HepG2 (cell line): ENCODE measurements at regions not wholly inside any gene's neighbourhood (a gene's known extent, or its start where the extent isn't known, plus 50 kb on each side); places are given as distances from the start of the nearest gene placed in this dataset.

ENCODE experiments used
- ATAC-seq: fragments of 200-7000 bp; cut with Tn5 transposase; 3 replicates; pipeline ENCODE4 v1.9.1; 2020; ENCODE audit warnings: mild to moderate bottlenecking, moderate library complexity
- BruUV-seq: library from RNA; stranded (reverse); fragments of 400-500 nt; replicated peaks from 2 replicates; lab custom pipeline; 2021; lab: Mats Ljungman, UMichigan
- CTCF ChIA-PET: fragments of 300-600 bp; formaldehyde crosslinking; extraction: SDS; loops from one replicate; lab custom pipeline; 2021; ENCODE audit warnings: low total read pairs, inconsistent platforms, low intra/inter-chr PET ratio; lab: Yijun Ruan, JAX
- POLR2A ChIA-PET: fragments of 350-600 bp; sonication (Branson Sonifier 250); formaldehyde crosslinking; loops from one replicate; lab custom pipeline; 2020; ENCODE audit warnings: antibody characterized with exemption, inconsistent platforms; lab: Yijun Ruan, JAX
- DNase-seq: peaks from one replicate; pipeline ENCODE4 v3.0.0-alpha.2; 2015; ENCODE audit warnings: low spot score
- FAIRE-seq: peaks from 3 replicates; lab custom pipeline; 2011; peaks lifted over from hg19 to GRCh38; lab: Jason Lieb, UNC
- H2AFZ ChIP-seq: one replicate; pipeline ENCODE4 v1.6.1; 2011; ENCODE audit warnings: low read length, inconsistent platforms
- H3K27ac ChIP-seq: fragments of 300-600 bp; 3 replicates; pipeline ENCODE4 v1.8.0; 2011; ENCODE audit warnings: mixed run types, mild to moderate bottlenecking, mixed read lengths, low read length, inconsistent platforms; ENCODE audit not compliant: insufficient read depth; ENCODE audit errors: extremely low read length
- H3K27me3 ChIP-seq, 2 experiments: fragments of 200-600 bp in 1 of 2; 2 replicates in 1 of 2; 3 replicates in 1 of 2; pipeline versions ENCODE4 v1.6.0 to v1.8.0; 2011; ENCODE audit warnings: low read length in 2 of 2, mild to moderate bottlenecking in 2 of 2, moderate library complexity in 2 of 2, inconsistent platforms in 1 of 2; ENCODE audit not compliant: insufficient read depth in 2 of 2, control insufficient read depth in 1 of 2
- H3K36me3 ChIP-seq, 2 experiments: fragments of 200-600 bp in 1 of 2; replicated peaks in 1 of 2; 2 replicates in 1 of 2; 3 replicates in 1 of 2; pipeline versions ENCODE4 v1.5.1 to v1.8.0; 2011; ENCODE audit warnings: low read length in 2 of 2, inconsistent platforms in 1 of 2; ENCODE audit not compliant: insufficient read depth in 2 of 2, control insufficient read depth in 1 of 2
- H3K4me1 ChIP-seq: 2 replicates; pipeline ENCODE4 v1.5.1; 2012; ENCODE audit warnings: low read length, inconsistent platforms; ENCODE audit not compliant: insufficient read depth
- H3K4me2 ChIP-seq: 2 replicates; pipeline ENCODE4 v1.6.0; 2011; ENCODE audit warnings: low read depth, low read length, inconsistent platforms
- H3K4me3 ChIP-seq, 3 experiments: fragments of 200-600 bp in 1 of 3; sonication (generic), shearing (Covaris generic) in 1 of 3; replicated peaks in 1 of 3; 2 replicates each; pipeline ENCODE4 v1.5.1; 2011 to 2016; ENCODE audit warnings: low read length in 3 of 3, inconsistent platforms in 2 of 3, low read depth in 2 of 3, mild to moderate bottlenecking in 2 of 3, control low read depth in 1 of 3, mixed read lengths in 1 of 3; ENCODE audit not compliant: insufficient read depth in 1 of 3
- H3K79me2 ChIP-seq: one replicate; pipeline ENCODE4 v1.6.1; 2011; ENCODE audit warnings: low read length, inconsistent platforms; ENCODE audit not compliant: insufficient read depth
- H3K9ac ChIP-seq: 2 replicates; pipeline ENCODE4 v1.6.0; 2011; ENCODE audit warnings: mild to moderate bottlenecking, low read depth, low read length, inconsistent platforms; ENCODE audit not compliant: insufficient read depth
- H3K9me3 ChIP-seq: 2 replicates; pipeline ENCODE4 v1.5.1; 2012; ENCODE audit warnings: mild to moderate bottlenecking, low read length
- H4K20me1 ChIP-seq: 2 replicates; pipeline ENCODE4 v1.6.0; 2011; ENCODE audit warnings: inconsistent platforms, mild to moderate bottlenecking, low read length, moderate library complexity; ENCODE audit not compliant: insufficient read depth
- ARNTL ChIP-seq: sonication (generic); formaldehyde crosslinking; IDR thresholded peaks from 2 replicates; pipeline ENCODE4 v1.4.0; 2020; ENCODE audit warnings: mild to moderate bottlenecking, missing genetic modification reagents
- ETV6 ChIP-seq: sonication (generic); formaldehyde crosslinking; conservative IDR thresholded peaks from 2 replicates; pipeline ENCODE4 v1.4.0; 2020; ENCODE audit warnings: missing genetic modification reagents
- GATA4 ChIP-seq: sonication (generic); IDR thresholded peaks from 2 replicates; pipeline ENCODE4 v1.6.1; 2016; ENCODE audit warnings: antibody characterized with exemption, low read depth, borderline replicate concordance
- KAT7 ChIP-seq: IDR thresholded peaks from 2 replicates; pipeline ENCODE4 v1.6.1; 2018; ENCODE audit warnings: borderline replicate concordance, missing compliant biosample characterization
- MLLT10 ChIP-seq: sonication (generic); formaldehyde crosslinking; IDR thresholded peaks from 2 replicates; pipeline ENCODE4 v1.4.0; 2020; ENCODE audit warnings: missing genetic modification reagents
- NBN ChIP-seq: fragments of 450-650 bp; conservative IDR thresholded peaks from 2 replicates; pipeline ENCODE4 v1.6.1; 2017
- NR2C2 ChIP-seq: sonication (generic); formaldehyde crosslinking; IDR thresholded peaks from 2 replicates; pipeline ENCODE4 v1.4.0; 2020; ENCODE audit warnings: missing genetic modification reagents, mild to moderate bottlenecking, moderate library complexity, borderline replicate concordance
- PRMT3 ChIP-seq: sonication (generic); formaldehyde crosslinking; IDR thresholded peaks from 2 replicates; pipeline ENCODE4 v1.8.1; 2022; ENCODE audit warnings: low read depth, mild to moderate bottlenecking, moderate library complexity, missing genetic modification reagents, borderline replicate concordance
- REL ChIP-seq: sonication (generic); formaldehyde crosslinking; conservative IDR thresholded peaks from 2 replicates; pipeline ENCODE4 v1.8.0; 2022; ENCODE audit warnings: mild to moderate bottlenecking, missing genetic modification reagents, moderate library complexity
- TAF1 ChIP-seq: sonication (generic); formaldehyde crosslinking; IDR thresholded peaks from 2 replicates; pipeline ENCODE4 v1.4.0; 2020; ENCODE audit warnings: missing genetic modification reagents
- ZBTB38 ChIP-seq: sonication (generic); formaldehyde crosslinking; IDR thresholded peaks from 2 replicates; pipeline ENCODE4 v1.5.1; 2020; ENCODE audit warnings: mild to moderate bottlenecking, missing genetic modification reagents
- ZNF224 ChIP-seq: sonication (generic); formaldehyde crosslinking; IDR thresholded peaks from 2 replicates; pipeline ENCODE4 v1.5.0; 2020; ENCODE audit warnings: mild to moderate bottlenecking, missing genetic modification reagents
- WGBS: methylation state at CpG from one replicate; pipeline ENCODE4 v1.1.6; 2017; ENCODE audit warnings: low lambda C conversion rate; 5-methylcytosine and 5-hydroxymethylcytosine counted together
- in situ Hi-C: cut with HindIII; loops from 2 replicates; pipeline ENCODE4 v1.10.0; 2017; ENCODE audit warnings: low pct_unique_long_range_greater_than_20kb; ENCODE audit not compliant: extremely low pct_ligation_motif_present
- intact Hi-C: fragments of 100-400 bp; cut with micrococcal nuclease; formaldehyde crosslinking; loops from one replicate; pipeline ENCODE4 v1.10.0; 2022; ENCODE audit not compliant: unreplicated experiment
- TF ChIP-seq, protein P1 (sequence below): IDR thresholded peaks from 2 replicates; pipeline ENCODE4 v1.6.1; 2016; ENCODE audit warnings: mild to moderate bottlenecking
- TF ChIP-seq, protein P2 (sequence below): sonication (generic); formaldehyde crosslinking; IDR thresholded peaks from 2 replicates; pipeline ENCODE4 v1.9.0; 2021; ENCODE audit warnings: missing genetic modification reagents, mild to moderate bottlenecking, borderline replicate concordance
- TF ChIP-seq, protein P3 (sequence below): sonication (generic); formaldehyde crosslinking; IDR thresholded peaks from 2 replicates; pipeline ENCODE4 v1.5.0; 2020; ENCODE audit warnings: missing genetic modification reagents

DNA sequence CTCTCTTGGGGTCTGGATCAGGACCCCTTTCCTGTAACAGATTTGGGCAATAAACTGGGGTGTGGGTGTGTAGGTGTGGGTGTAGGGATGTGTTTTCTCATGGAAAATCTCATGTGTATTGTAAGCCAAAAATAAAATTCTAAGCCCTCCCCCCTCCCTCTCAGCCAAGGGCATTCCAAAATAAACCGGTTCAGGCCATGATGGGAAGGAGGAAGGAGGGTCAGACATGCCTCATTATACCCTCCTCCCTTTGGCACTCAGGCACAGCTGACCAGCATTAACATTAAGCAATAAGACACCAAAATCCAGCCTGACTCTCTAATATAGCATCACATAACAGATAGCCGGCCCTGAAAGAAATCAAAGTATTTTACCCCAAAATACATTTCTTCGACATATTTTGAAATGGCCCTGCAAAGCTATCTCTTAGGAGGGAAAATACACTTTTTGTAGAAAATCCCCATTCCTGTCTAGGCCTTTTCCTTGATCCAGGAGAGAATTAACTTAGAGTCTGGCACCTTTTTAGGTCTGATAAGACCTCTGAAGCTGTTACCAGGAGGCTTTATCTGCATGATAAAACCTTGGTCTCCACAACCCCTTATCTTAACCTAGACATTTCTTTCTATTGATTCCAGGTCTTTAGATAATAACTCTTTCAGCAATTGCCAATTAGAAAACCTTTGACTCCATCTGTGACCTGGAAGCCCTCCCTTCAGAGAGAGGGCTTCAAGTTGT is 128.7 kb upstream of the COL5A2 start:
- no peak for FAIRE-seq
- no peaks in the 10 kb centered on the region for H4K20me1 ChIP-seq
- in situ Hi-C loops = no loop called here
- no peak overlapping the region for H2AFZ ChIP-seq
- intact Hi-C loops = no loop called here
- H3K27me3 ChIP-seq = no peaks in the 10 kb centered on the region; a peak in 1 of 5 replicates
- H3K9ac ChIP-seq = no peak overlapping the region
- no TSS peak for BruUV-seq
- no peak for ATAC-seq
- TF ChIP-seq PRMT3 (CRISPR knock-in tag) (no peak), NBN (no peak), REL (no peak), TAF1 (CRISPR knock-in tag) (no peak), NR2C2 (CRISPR knock-in tag) (no peak), GATA4 (no peak), ZNF224 (no peak), KAT7 (CRISPR knock-in tag) (no peak), ETV6 (CRISPR knock-in tag) (no peak), ARNTL (CRISPR knock-in tag) (no peak), MLLT10 (CRISPR knock-in tag) (no peak), ZBTB38 (no peak)
- TF ChIP-seq, protein P1, sequence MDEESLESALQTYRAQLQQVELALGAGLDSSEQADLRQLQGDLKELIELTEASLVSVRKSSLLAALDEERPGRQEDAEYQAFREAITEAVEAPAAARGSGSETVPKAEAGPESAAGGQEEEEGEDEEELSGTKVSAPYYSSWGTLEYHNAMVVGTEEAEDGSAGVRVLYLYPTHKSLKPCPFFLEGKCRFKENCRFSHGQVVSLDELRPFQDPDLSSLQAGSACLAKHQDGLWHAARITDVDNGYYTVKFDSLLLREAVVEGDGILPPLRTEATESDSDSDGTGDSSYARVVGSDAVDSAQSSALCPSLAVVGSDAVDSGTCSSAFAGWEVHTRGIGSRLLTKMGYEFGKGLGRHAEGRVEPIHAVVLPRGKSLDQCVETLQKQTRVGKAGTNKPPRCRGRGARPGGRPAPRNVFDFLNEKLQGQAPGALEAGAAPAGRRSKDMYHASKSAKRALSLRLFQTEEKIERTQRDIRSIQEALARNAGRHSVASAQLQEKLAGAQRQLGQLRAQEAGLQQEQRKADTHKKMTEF (CRISPR knock-in tag) = no peak
- TF ChIP-seq, protein P2, sequence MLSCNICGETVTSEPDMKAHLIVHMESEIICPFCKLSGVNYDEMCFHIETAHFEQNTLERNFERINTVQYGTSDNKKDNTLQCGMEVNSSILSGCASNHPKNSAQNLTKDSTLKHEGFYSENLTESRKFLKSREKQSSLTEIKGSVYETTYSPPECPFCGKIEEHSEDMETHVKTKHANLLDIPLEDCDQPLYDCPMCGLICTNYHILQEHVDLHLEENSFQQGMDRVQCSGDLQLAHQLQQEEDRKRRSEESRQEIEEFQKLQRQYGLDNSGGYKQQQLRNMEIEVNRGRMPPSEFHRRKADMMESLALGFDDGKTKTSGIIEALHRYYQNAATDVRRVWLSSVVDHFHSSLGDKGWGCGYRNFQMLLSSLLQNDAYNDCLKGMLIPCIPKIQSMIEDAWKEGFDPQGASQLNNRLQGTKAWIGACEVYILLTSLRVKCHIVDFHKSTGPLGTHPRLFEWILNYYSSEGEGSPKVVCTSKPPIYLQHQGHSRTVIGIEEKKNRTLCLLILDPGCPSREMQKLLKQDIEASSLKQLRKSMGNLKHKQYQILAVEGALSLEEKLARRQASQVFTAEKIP (CRISPR knock-in tag) = no peak
- TF ChIP-seq, protein P3, sequence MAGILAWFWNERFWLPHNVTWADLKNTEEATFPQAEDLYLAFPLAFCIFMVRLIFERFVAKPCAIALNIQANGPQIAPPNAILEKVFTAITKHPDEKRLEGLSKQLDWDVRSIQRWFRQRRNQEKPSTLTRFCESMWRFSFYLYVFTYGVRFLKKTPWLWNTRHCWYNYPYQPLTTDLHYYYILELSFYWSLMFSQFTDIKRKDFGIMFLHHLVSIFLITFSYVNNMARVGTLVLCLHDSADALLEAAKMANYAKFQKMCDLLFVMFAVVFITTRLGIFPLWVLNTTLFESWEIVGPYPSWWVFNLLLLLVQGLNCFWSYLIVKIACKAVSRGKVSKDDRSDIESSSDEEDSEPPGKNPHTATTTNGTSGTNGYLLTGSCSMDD (CRISPR knock-in tag) = no peak
- WGBS = 58% methylated on average over 3 of the region's 3 CpGs
- no peak overlapping the region for H3K4me2 ChIP-seq
- H3K4me1 ChIP-seq = peaks cover 8% of the 10 kb centered on the region
- H3K4me3 ChIP-seq = no peak overlapping the region
- no peak overlapping the region for H3K27ac ChIP-seq
- POLR2A ChIA-PET = no interaction called here
- no peaks in the 10 kb centered on the region for H3K79me2 ChIP-seq
- DNase-seq = no peak
- CTCF ChIA-PET = no interaction called here
- H3K9me3 ChIP-seq = no peaks in the 10 kb centered on the region
- H3K36me3 ChIP-seq = no peaks in the 10 kb centered on the region
